IMR-90 (cell line): ENCODE measurements at regions not wholly inside any gene's neighbourhood (a gene's known extent, or its start where the extent isn't known, plus 50 kb on each side); places are given as distances from the start of the nearest gene placed in this dataset.

Experiments used
- ATAC-seq: fragments of 200-7000 bp; cut with Tn5 transposase; 2 replicates; pipeline ENCODE4 v1.9.1; 2020; ENCODE audit warnings: low read depth, mild to moderate bottlenecking, moderate library complexity
- BruUV-seq: library from RNA; stranded (reverse); fragments of 400-500 nt; replicated peaks from 2 replicates; lab custom pipeline; 2021; lab: Mats Ljungman, UMichigan
- CTCF ChIA-PET: fragments of 300-600 bp; formaldehyde crosslinking; extraction: SDS; loops from one replicate; lab custom pipeline; 2021; ENCODE audit warnings: antibody characterized with exemption; lab: Yijun Ruan, JAX
- POLR2A ChIA-PET: fragments of 300-600 bp; sonication (Branson Sonifier 250); formaldehyde crosslinking; loops from one replicate; lab custom pipeline; 2022; ENCODE audit warnings: antibody characterized with exemption; ENCODE audit not compliant: unreplicated experiment; lab: Charles Lee
- DNase-seq: peaks from one replicate; pipeline ENCODE4 v3.0.0; 2013
- H2AFZ ChIP-seq: replicated peaks from 2 replicates; pipeline ENCODE3; 2013; ENCODE audit warnings: low read length, mild to moderate bottlenecking; ENCODE audit not compliant: poor library complexity
- H2AK5ac ChIP-seq: 2 replicates; pipeline ENCODE4 v1.6.1; 2013; ENCODE audit warnings: low read depth, low read length, inconsistent platforms
- H2AK9ac ChIP-seq: replicated peaks from 2 replicates; pipeline ENCODE3; 2013; ENCODE audit warnings: mild to moderate bottlenecking, low read depth, low read length, moderate library complexity; ENCODE audit not compliant: poor library complexity
- H2BK120ac ChIP-seq: 2 replicates; pipeline ENCODE4 v1.6.1; 2013; ENCODE audit warnings: low read depth, low read length, inconsistent platforms
- H2BK15ac ChIP-seq: 3 replicates; pipeline ENCODE4 v1.6.1; 2013; ENCODE audit warnings: low read depth, low read length, inconsistent platforms
- H2BK20ac ChIP-seq: 2 replicates; pipeline ENCODE4 v1.6.1; 2013; ENCODE audit warnings: low read depth, mild to moderate bottlenecking, inconsistent platforms, low read length, moderate library complexity
- H2BK5ac ChIP-seq: 2 replicates; pipeline ENCODE4 v1.6.1; 2013; ENCODE audit warnings: mild to moderate bottlenecking, low read depth, low read length, inconsistent platforms; ENCODE audit not compliant: poor library complexity, severe bottlenecking
- H3K14ac ChIP-seq: replicated peaks from 2 replicates; pipeline ENCODE4 v1.6.1; 2013; ENCODE audit warnings: low read depth, low read length, inconsistent platforms
- H3K18ac ChIP-seq: 2 replicates; pipeline ENCODE4 v1.6.1; 2013; ENCODE audit warnings: low read depth, low read length, control low read depth
- H3K23ac ChIP-seq: 2 replicates; pipeline ENCODE4 v1.6.1; 2013; ENCODE audit warnings: low read depth, low read length, inconsistent platforms
- H3K27ac ChIP-seq: 2 replicates; pipeline ENCODE4 v1.5.1; 2013; ENCODE audit warnings: mild to moderate bottlenecking, control low read depth, low read length; ENCODE audit not compliant: insufficient read depth
- H3K27me3 ChIP-seq: 2 replicates; pipeline ENCODE4 v1.6.1; 2013; ENCODE audit warnings: low read length; ENCODE audit not compliant: control insufficient read depth, insufficient read depth
- H3K36me3 ChIP-seq: 2 replicates; pipeline ENCODE4 v1.6.1; 2013; ENCODE audit warnings: low read length, mixed read lengths; ENCODE audit not compliant: control insufficient read depth, insufficient read depth
- H3K4ac ChIP-seq: 2 replicates; pipeline ENCODE4 v1.6.1; 2013; ENCODE audit warnings: low read depth, low read length, inconsistent platforms
- H3K4me1 ChIP-seq: 2 replicates; pipeline ENCODE4 v1.6.1; 2013; ENCODE audit warnings: low read length, mixed read lengths; ENCODE audit not compliant: control insufficient read depth, insufficient read depth
- H3K4me2 ChIP-seq: 2 replicates; pipeline ENCODE4 v1.6.1; 2013; ENCODE audit warnings: low read depth, mild to moderate bottlenecking, control low read depth, low read length, moderate library complexity
- H3K4me3 ChIP-seq: 2 replicates; pipeline ENCODE4 v1.5.1; 2013; ENCODE audit warnings: low read depth, mild to moderate bottlenecking, control low read depth, low read length, moderate library complexity; ENCODE audit not compliant: insufficient read depth
- H3K56ac ChIP-seq: 2 replicates; pipeline ENCODE4 v1.6.1; 2013; ENCODE audit warnings: low read length, inconsistent platforms; ENCODE audit not compliant: insufficient read depth; ENCODE audit errors: extremely low read depth
- H3K79me1 ChIP-seq, 2 experiments: 2 replicates each; pipeline ENCODE4 v1.6.1; 2013; ENCODE audit warnings: low read length in 2 of 2, inconsistent platforms in 1 of 2, low read depth in 1 of 2
- H3K9ac ChIP-seq: 2 replicates; pipeline ENCODE4 v1.6.1; 2013; ENCODE audit warnings: low read depth, low read length, control low read depth
- H3K9me1 ChIP-seq: 2 replicates; pipeline ENCODE4 v1.6.1; 2013; ENCODE audit warnings: low read length, inconsistent platforms; ENCODE audit not compliant: insufficient read depth
- H3K9me3 ChIP-seq: 2 replicates; pipeline ENCODE4 v1.6.1; 2013; ENCODE audit warnings: low read length; ENCODE audit not compliant: control insufficient read depth, insufficient read depth
- H4K20me1 ChIP-seq: 2 replicates; pipeline ENCODE4 v1.6.1; 2013; ENCODE audit warnings: low read length, inconsistent platforms; ENCODE audit not compliant: insufficient read depth
- H4K5ac ChIP-seq: 2 replicates; pipeline ENCODE4 v1.6.1; 2013; ENCODE audit warnings: mild to moderate bottlenecking, low read depth, low read length, control low read depth
- H4K8ac ChIP-seq, 2 experiments: 2 replicates each; pipeline ENCODE4 v1.6.1; 2013; ENCODE audit warnings: low read depth in 2 of 2, low read length in 2 of 2, control low read depth in 1 of 2, inconsistent platforms in 1 of 2
- H4K91ac ChIP-seq: 2 replicates; pipeline ENCODE4 v1.6.1; 2013; ENCODE audit warnings: low read depth, low read length, inconsistent platforms; ENCODE audit not compliant: insufficient read depth
- BHLHE40 ChIP-seq: fragments of 150-350 bp; IDR thresholded peaks from 2 replicates; pipeline ENCODE4 v1.6.1; 2016; ENCODE audit warnings: mild to moderate bottlenecking, low read depth, low read length
- CEBPB ChIP-seq: IDR thresholded peaks from 2 replicates; pipeline ENCODE4 v1.6.1; 2012; ENCODE audit warnings: low read depth, low read length, improper control_type of control experiment
- CTCF ChIP-seq: conservative IDR thresholded peaks from 2 replicates; pipeline ENCODE4 v1.5.1; 2012; ENCODE audit warnings: mild to moderate bottlenecking, low read depth, low read length, improper control_type of control experiment
- MXI1 ChIP-seq: IDR thresholded peaks from 2 replicates; pipeline ENCODE4 v1.6.1; 2012; ENCODE audit warnings: low read depth, mild to moderate bottlenecking, low read length, moderate library complexity, borderline replicate concordance
- NFE2L2 ChIP-seq: fragments of 150-350 bp; IDR thresholded peaks from 2 replicates; pipeline ENCODE4 v1.6.1; 2016; ENCODE audit warnings: low read depth, mild to moderate bottlenecking, low read length
- RAD21 ChIP-seq: IDR thresholded peaks from 2 replicates; pipeline ENCODE4 v1.6.1; 2012; ENCODE audit warnings: low read length, improper control_type of control experiment
- RCOR1 ChIP-seq: IDR thresholded peaks from 2 replicates; pipeline ENCODE4 v1.6.1; 2012; ENCODE audit warnings: mild to moderate bottlenecking, low read length, improper control_type of control experiment; ENCODE audit not compliant: insufficient replicate concordance
- USF2 ChIP-seq: fragments of 150-350 bp; IDR thresholded peaks from 2 replicates; pipeline ENCODE4 v1.6.1; 2017; ENCODE audit warnings: mild to moderate bottlenecking, antibody characterized with exemption, low read length, low read depth
- WGBS, 2 experiments: methylation state at CpG; one replicate each; pipeline versions ENCODE4 v1.1.5 to v1.1.7; 2013; ENCODE audit warnings: missing lambda C conversion rate in 2 of 2; ENCODE audit not compliant: insufficient read length in 1 of 2; ENCODE audit errors: extremely low coverage in 2 of 2; 5-methylcytosine and 5-hydroxymethylcytosine counted together
- dilution Hi-C: fragments of 300-500 bp; cut with HindIII; formaldehyde crosslinking; loops from one replicate; pipeline ENCODE4 v1.14.3; 2018; ENCODE audit warnings: low sequenced_read_pairs; ENCODE audit not compliant: unreplicated experiment
- in situ Hi-C: fragments of 300-500 bp; cut with MboI; formaldehyde crosslinking; loops from 3 replicates; pipeline ENCODE4 v1.14.3; 2019; ENCODE audit warnings: low sequenced_read_pairs, inconsistent platforms, mixed read lengths
- intact Hi-C: fragments of 100-400 bp; cut with micrococcal nuclease; formaldehyde crosslinking; loops from 2 replicates; pipeline ENCODE4 v1.10.0; 2022

- Histone ChIP-seq H2BK15ac (no peak overlapping the region), H3K27me3 (peaks cover 2% of the 10 kb centered on the region; the same call in 1 of the 2 replicates), H3K9ac (no peak overlapping the region), H3K23ac (no peak overlapping the region), H2AK5ac (no peak overlapping the region), H2AK9ac (no peak overlapping the region), H3K56ac (no peak overlapping the region), H4K20me1 (no peaks in the 10 kb centered on the region), H4K5ac (no peak overlapping the region), H4K91ac (no peak overlapping the region), H2BK5ac (no peak overlapping the region), H2BK120ac (no peak overlapping the region), H2AFZ (no peak overlapping the region), H3K4ac (no peak overlapping the region), H3K9me3 (no peaks in the 10 kb centered on the region), H3K27ac (no peak overlapping the region), H3K14ac (no peak overlapping the region), H3K4me3 (no peak overlapping the region), H3K4me2 (no peak overlapping the region), H3K9me1 (no peaks in the 10 kb centered on the region), H2BK20ac (no peak overlapping the region), H3K4me1 (no peaks in the 10 kb centered on the region), H3K36me3 (no peaks in the 10 kb centered on the region), H4K8ac (no peak overlapping the region), H3K18ac (no peak overlapping the region), H3K79me1 (no peaks in the 10 kb centered on the region)
- intact Hi-C loops (loop anchor here (2.0 kb wide), 1 partner anchor 21 kb away; no protein-coding TSS in a partner anchor), dilution Hi-C loops (no loop called here), in situ Hi-C loops (no loop called here)
- no TSS peak for BruUV-seq
- no peak for TF ChIP-seq RCOR1
- no peak for TF ChIP-seq BHLHE40
- TF ChIP-seq NFE2L2: no peak
- no peak for TF ChIP-seq RAD21
- TF ChIP-seq USF2: no peak
- no peak for TF ChIP-seq CTCF
- TF ChIP-seq MXI1: no peak
- no peak for TF ChIP-seq CEBPB
- WGBS, 2 experiments: no CpG with 5 or more reads among the region's 4 CpGs
- CTCF ChIA-PET: no interaction called here
- ATAC-seq: no peak
- no peak for DNase-seq
- POLR2A ChIA-PET: no interaction called here
These were observed 154.0 kb downstream of the ANXA2 start for GRCh38 chr15:60243769-60244168.
